ENCODE measurements at regions not wholly inside any gene's neighbourhood (a gene's known extent, or its start where the extent isn't known, plus 50 kb on each side); places are given as distances from the start of the nearest gene placed in this dataset.

DNA sequence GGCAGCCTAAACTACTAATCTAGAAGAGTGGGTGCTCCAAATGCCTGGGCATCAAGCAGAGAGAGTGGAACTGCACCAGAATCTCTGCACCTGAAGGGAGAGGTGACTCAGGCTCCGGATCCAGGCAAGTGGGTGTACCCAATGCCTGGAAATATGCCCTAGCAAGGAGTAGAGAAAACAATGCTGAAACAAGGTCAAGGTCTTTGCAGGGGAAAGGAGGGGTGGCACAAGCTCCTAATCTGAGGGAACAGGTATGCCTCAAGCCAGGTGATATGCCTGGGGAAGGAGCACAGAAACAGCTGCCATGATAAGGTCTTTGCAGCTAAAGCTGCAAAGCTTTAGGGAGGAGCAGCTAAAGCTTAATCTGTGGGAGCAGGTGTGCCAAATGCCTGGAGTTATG, 136.0 kb upstream of the KITLG start:
- TF ChIP-seq CTCF (IDR thresholded peaks at IDR 0.05), result no peak
- TF ChIP-seq EZH2 (IDR thresholded peaks at IDR 0.05), result no peak
- no peak for TF ChIP-seq EZH2phosphoT487 (IDR thresholded peaks at IDR 0.05)
